ENCODE measurements at regions not wholly inside any gene's neighbourhood (a gene's known extent, or its start where the extent isn't known, plus 50 kb on each side); places are given as distances from the start of the nearest gene placed in this dataset.
A peak's percentile ranks its signal among the peaks of the same experiment; 100 is the strongest.

DNA sequence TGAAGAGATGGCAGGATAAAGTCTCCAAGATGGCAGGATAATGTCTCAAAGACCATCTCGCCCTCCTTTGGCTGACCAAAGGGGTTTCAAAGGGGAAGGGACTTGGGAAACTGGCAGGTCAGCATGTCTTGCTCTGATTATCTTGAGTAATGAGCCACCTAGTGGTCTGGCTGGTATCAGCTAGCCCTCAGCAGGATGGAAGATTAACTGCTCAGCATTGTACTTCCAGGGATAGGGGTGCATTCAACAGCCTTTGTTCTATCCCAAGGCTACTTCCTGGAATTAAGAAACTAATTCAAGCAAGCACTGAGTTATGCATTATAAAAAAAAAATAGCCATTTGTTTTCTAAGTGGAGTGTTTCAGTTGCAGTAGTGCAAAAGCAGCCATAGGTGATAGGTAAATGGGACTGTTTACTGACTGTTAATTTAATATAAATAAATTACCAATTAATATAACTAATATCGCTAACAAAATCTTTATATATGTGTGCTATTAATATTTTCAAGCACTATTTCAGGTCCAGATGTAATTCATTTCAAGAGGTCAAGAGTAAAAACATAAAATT, 555.5 kb downstream of the CDH9 start:
- TF ChIP-seq, protein P1, sequence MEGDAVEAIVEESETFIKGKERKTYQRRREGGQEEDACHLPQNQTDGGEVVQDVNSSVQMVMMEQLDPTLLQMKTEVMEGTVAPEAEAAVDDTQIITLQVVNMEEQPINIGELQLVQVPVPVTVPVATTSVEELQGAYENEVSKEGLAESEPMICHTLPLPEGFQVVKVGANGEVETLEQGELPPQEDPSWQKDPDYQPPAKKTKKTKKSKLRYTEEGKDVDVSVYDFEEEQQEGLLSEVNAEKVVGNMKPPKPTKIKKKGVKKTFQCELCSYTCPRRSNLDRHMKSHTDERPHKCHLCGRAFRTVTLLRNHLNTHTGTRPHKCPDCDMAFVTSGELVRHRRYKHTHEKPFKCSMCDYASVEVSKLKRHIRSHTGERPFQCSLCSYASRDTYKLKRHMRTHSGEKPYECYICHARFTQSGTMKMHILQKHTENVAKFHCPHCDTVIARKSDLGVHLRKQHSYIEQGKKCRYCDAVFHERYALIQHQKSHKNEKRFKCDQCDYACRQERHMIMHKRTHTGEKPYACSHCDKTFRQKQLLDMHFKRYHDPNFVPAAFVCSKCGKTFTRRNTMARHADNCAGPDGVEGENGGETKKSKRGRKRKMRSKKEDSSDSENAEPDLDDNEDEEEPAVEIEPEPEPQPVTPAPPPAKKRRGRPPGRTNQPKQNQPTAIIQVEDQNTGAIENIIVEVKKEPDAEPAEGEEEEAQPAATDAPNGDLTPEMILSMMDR (IDR thresholded peaks at IDR 0.05 in 8 of 11, conservative IDR thresholded peaks at IDR 0.05 in 3 of 11), result peak in 3 of 11 experiments; percentile 21 to 26 (median 26)
- no peak for TF ChIP-seq POLR2A (IDR thresholded peaks at IDR 0.05)
- no peaks in the 10 kb centered on the region for H3K4me1 ChIP-seq
- intact Hi-C loops (cut with DNase I; ENCODE audit: low total_unique reads), result no loop called here
- 58 to 80% (median 64%) methylated on average over 2 of the region's 2 CpGs for WGBS, 5 donors
- no peaks in the 10 kb centered on the region for H3K36me3 ChIP-seq
- H3K9me3 ChIP-seq, result peaks cover 0 to 15% (median 3%) of the 10 kb centered on the region in 8 donors
- no peak overlapping the region for H3K4me3 ChIP-seq
- H3K27ac ChIP-seq, result no peak overlapping the region
- DNase-seq, result no peak
- no peaks in the 10 kb centered on the region for H3K27me3 ChIP-seq (replicated peaks in 1 of 7)

DNA sequence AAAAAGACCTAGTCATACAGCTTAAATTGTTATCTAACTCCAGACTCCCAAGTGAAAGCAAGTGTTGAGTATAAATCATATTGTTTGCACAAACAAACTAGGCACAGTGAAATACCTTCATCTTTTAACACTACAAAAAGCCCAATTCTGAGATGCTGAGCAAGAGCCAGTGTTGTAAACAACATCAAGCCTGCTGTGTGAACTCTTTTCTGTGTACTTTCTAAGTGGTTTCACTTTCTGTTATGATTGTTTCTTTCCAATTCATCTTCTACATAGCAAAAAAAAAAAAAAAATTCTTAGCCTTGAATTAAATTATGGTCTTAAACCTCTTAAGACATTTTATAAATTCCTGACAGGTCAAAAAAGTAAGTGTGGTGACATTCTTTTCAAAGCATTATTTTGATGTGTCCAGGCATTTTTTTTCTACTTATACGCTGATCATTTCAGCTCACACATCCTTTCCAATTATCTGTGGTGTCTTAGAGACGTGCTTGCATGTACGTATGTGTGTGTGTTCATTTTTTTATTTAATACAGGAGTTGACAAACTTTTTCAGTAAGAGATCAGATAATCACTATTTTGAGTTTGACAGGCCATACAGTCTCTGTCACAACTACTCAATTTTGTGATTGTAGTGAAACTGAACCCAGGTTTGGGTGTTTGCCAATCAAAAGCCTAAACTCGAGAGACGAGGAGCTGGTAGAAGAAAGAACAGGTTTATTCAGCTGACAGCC, 556.1 kb downstream of the CDH9 start:
- TF ChIP-seq POLR2A (IDR thresholded peaks at IDR 0.05) (no peak), POLR2AphosphoS5 (IDR thresholded peaks at IDR 0.05) (no peak)
- TF ChIP-seq, protein P1 (IDR thresholded peaks at IDR 0.05 in 8 of 11, conservative IDR thresholded peaks at IDR 0.05 in 3 of 11), result no peak

DNA sequence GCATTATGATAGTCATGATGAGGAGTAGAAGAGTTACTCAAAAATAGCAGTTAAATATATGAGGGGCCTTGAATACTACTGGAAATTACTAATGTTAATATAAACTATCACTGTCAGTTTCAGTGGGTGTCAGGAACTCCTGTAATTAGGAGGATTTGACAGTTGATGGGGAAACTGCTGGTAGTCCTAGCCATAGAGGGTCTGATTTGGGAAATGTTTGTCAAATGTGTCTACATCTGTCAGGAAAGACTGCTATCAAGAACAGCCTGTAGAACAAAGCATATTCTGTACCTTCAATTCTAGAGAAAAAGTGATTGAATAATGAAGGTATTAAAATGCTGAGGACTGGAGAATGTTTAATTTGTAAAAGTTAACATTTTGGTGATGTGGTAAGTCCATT, 567.9 kb downstream of the CDH9 start:
- no peak for DNase-seq
- Histone ChIP-seq H3K9me3 (peaks cover 0 to 8% (median 2%) of the 10 kb centered on the region in 8 donors), H3K36me3 (no peaks in the 10 kb centered on the region), H3K4me3 (no peak overlapping the region), H3K27me3 (replicated peaks in 1 of 7) (no peaks in the 10 kb centered on the region), H3K27ac (no peak overlapping the region), H3K4me1 (no peaks in the 10 kb centered on the region)
- TF ChIP-seq, protein P1 (IDR thresholded peaks at IDR 0.05 in 8 of 11, conservative IDR thresholded peaks at IDR 0.05 in 3 of 11), result no peak
- no peak for TF ChIP-seq POLR2A (IDR thresholded peaks at IDR 0.05)
- no peak for TF ChIP-seq POLR2AphosphoS5 (IDR thresholded peaks at IDR 0.05)
- intact Hi-C loops (cut with DNase I; ENCODE audit: low total_unique reads), result no loop called here

More for the DNA sequence above, 556.1 kb downstream of the CDH9 start:
- DNase-seq, result no peak
- no peaks in the 10 kb centered on the region for H3K36me3 ChIP-seq
- no peaks in the 10 kb centered on the region for H3K4me1 ChIP-seq
- WGBS, 5 donors, result 76 to 87% (median 81%) methylated on average over 5 of the region's 5 CpGs
- H3K27ac ChIP-seq, result no peak overlapping the region
- H3K9me3 ChIP-seq, result peaks cover 0 to 13% (median 2%) of the 10 kb centered on the region in 8 donors
- H3K27me3 ChIP-seq (replicated peaks in 1 of 7), result no peaks in the 10 kb centered on the region
- no peak overlapping the region for H3K4me3 ChIP-seq
- intact Hi-C loops (cut with DNase I; ENCODE audit: low total_unique reads), result no loop called here

DNA sequence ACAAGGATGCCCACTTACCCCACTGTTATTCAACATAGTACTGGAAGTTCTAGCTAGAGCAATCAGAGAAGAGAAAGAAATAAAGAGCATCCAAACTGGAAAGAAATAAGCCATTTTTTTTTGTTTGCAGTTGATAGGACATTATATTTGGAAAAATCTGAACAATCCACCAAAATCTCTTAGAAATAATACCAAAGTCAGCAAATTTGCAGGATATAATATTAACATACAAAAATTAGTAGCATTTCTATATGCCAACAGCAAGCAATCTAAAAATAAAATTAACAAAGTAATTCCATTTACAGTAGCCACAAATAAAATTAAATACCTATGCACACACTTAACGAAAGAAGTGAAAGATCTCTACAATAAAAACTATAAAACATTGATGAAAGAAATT, 599.3 kb downstream of the CDH9 start:
- H3K27ac ChIP-seq, result no peak overlapping the region
- TF ChIP-seq, protein P1 (IDR thresholded peaks at IDR 0.05 in 8 of 11, conservative IDR thresholded peaks at IDR 0.05 in 3 of 11), result no peak
- TF ChIP-seq POLR2AphosphoS5 (IDR thresholded peaks at IDR 0.05) (no peak), POLR2A (IDR thresholded peaks at IDR 0.05) (no peak)
- no peak for DNase-seq
- H3K4me1 ChIP-seq, result no peaks in the 10 kb centered on the region
- intact Hi-C loops (cut with DNase I; ENCODE audit: low total_unique reads), result no loop called here
- 69 to 89% (median 75%) methylated on average over 1 of the region's 1 CpG for WGBS, 5 donors
- H3K27me3 ChIP-seq (replicated peaks in 1 of 7), result no peaks in the 10 kb centered on the region
- H3K36me3 ChIP-seq, result no peaks in the 10 kb centered on the region
- H3K9me3 ChIP-seq, result peaks cover 0 to 20% (median 5%) of the 10 kb centered on the region in 8 donors
- no peak overlapping the region for H3K4me3 ChIP-seq

Data from spleen (tissue), 11 donors.